Upper lobe of left lung (tissue), 6 donors: ENCODE measurements at regions not wholly inside any gene's neighbourhood (a gene's known extent, or its start where the extent isn't known, plus 50 kb on each side); places are given as distances from the start of the nearest gene placed in this dataset.
A peak's percentile ranks its signal among the peaks of the same experiment; 100 is the strongest.

Source experiments
- ATAC-seq, 2 donors: fragments of 200-7000 bp; cut with Tn5 transposase; one replicate each; pipeline ENCODE4 v1.9.1; 2022; ENCODE audit warnings: mild to moderate bottlenecking in 2 of 2, moderate library complexity in 2 of 2; ENCODE audit not compliant: low FRiP score in 2 of 2
- DNase-seq, 2 donors: peaks; one replicate each; pipeline ENCODE4 v3.0.0-alpha.2; 2019 to 2020
- H3K27ac ChIP-seq, 4 donors: fragments of 200-600 bp; sonication (generic); one replicate each; pipeline ENCODE4 v1.5.1; 2016 to 2019
- H3K27me3 ChIP-seq, 4 donors: fragments of 200-600 bp; sonication (generic); one replicate each; pipeline ENCODE4 v1.5.1; 2017 to 2019
- H3K36me3 ChIP-seq, 4 donors: fragments of 200-600 bp; sonication (generic); one replicate each; pipeline ENCODE4 v1.5.1; 2016 to 2019
- H3K4me1 ChIP-seq, 4 donors: fragments of 200-600 bp; sonication (generic); one replicate each; pipeline ENCODE4 v1.5.1; 2018 to 2019
- H3K4me3 ChIP-seq, 4 donors: fragments of 200-600 bp; sonication (generic); one replicate each; pipeline ENCODE4 v1.5.1; 2017 to 2019; ENCODE audit warnings: mild to moderate bottlenecking in 2 of 4, moderate library complexity in 1 of 4
- H3K9me3 ChIP-seq, 4 donors: fragments of 200-600 bp; sonication (generic); one replicate each; pipeline ENCODE4 v1.5.1; 2018 to 2019
- CTCF ChIP-seq, 6 experiments: fragments of 450-650 bp in 4 of 6; fragments of 200-600 bp in 2 of 6; sonication (generic) in 2 of 6; IDR thresholded peaks; one replicate each; pipeline ENCODE4 v1.5.1; 2016 to 2019; ENCODE audit warnings: antibody characterized with exemption in 6 of 6
- EP300 ChIP-seq, 4 donors: sonication (generic); formaldehyde crosslinking; IDR thresholded peaks; one replicate each; pipeline ENCODE4 v1.5.1; 2017; ENCODE audit warnings: antibody characterized with exemption in 4 of 4, control low read depth in 2 of 4
- POLR2A ChIP-seq, 4 donors: fragments of 450-650 bp; IDR thresholded peaks; one replicate each; pipeline ENCODE4 v1.5.1; 2016 to 2017; ENCODE audit warnings: antibody characterized with exemption in 4 of 4, mild to moderate bottlenecking in 2 of 4
- POLR2AphosphoS5 ChIP-seq, 2 donors: sonication (generic); formaldehyde crosslinking; IDR thresholded peaks; one replicate each; pipeline ENCODE4 v1.5.1; 2017; ENCODE audit warnings: antibody characterized with exemption in 2 of 2
- WGBS, 2 donors: methylation state at CpG; one replicate each; pipeline ENCODE4 v1.1.5; 2017 to 2018; 5-methylcytosine and 5-hydroxymethylcytosine counted together
- donor health status: DM: no; HTN: no; CAD: no; lungs with moderate emphysema.
- donor health status: DM: no; HTN: yes; CAD: no; lungs with severe emphysema.

DNA sequence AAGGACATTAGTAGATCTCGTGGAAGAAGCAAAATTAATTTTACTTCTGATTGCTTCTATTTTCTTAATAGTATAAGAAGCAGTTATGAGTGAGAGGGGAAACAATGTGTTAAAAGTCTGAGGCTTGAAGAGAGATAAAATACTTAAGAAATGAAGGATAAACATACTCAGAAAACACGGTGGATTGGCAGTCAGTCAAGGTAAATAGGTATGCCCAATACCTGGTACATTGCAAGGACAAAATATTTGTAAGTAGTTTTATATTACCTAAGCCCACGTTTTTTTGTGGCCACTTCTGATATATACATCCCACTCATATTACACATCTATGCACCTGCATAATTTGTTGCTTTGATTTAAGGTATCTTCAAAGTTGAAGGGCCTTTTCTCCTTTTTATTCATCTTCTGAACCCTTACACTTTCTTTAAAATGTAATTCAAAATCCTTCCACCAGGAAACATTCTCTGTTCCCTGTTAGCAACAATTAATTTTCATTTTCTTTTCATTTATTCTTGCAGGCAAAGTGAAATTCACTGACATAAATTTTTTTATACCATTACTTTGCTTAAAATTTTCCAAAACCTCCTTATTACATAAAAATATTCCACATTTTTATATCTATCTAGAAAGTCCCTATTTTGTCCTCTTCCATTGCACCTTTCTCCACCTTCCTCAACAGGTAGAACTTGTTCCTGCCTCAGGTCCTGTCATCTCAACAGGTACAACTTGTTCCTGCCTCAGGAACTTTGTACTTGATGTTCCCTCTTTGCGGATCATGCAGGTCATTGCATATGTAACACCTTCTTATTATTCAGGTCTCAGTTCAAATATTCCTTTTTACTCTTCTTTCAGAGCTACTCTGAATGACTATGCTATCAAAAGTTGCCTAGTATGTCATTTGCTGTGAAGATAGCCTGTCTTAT is 755.7 kb upstream of the ALCAM start:
- ATAC-seq, result no peak

GRCh38 chr3:104612218-104612617 is 754.5 kb upstream of the ALCAM start:
- H3K27ac ChIP-seq, result no peak overlapping the region
- no peaks in the 10 kb centered on the region for H3K9me3 ChIP-seq
- no peak for TF ChIP-seq CTCF (IDR thresholded peaks at IDR 0.05)
- TF ChIP-seq POLR2A (IDR thresholded peaks at IDR 0.05), result no peak
- TF ChIP-seq POLR2AphosphoS5 (IDR thresholded peaks at IDR 0.05), result no peak
- TF ChIP-seq EP300 (IDR thresholded peaks at IDR 0.05), result no peak
- ATAC-seq (no peak), DNase-seq (no peak)
- H3K4me3 ChIP-seq, result no peak overlapping the region
- no peaks in the 10 kb centered on the region for H3K36me3 ChIP-seq
- H3K4me1 ChIP-seq, result no peaks in the 10 kb centered on the region
- no peaks in the 10 kb centered on the region for H3K27me3 ChIP-seq

More for the DNA sequence above, 755.7 kb upstream of the ALCAM start:
- Histone ChIP-seq H3K4me3 (no peak overlapping the region), H3K9me3 (no peaks in the 10 kb centered on the region), H3K4me1 (no peaks in the 10 kb centered on the region), H3K36me3 (no peaks in the 10 kb centered on the region), H3K27ac (peak overlapping the region in 1 of 4 donors; percentile 2), H3K27me3 (no peaks in the 10 kb centered on the region)
- TF ChIP-seq POLR2A (IDR thresholded peaks at IDR 0.05) (no peak), POLR2AphosphoS5 (IDR thresholded peaks at IDR 0.05) (no peak), EP300 (IDR thresholded peaks at IDR 0.05) (peak in 3 of 4 donors; percentile 64 to 98 (median 85)), CTCF (IDR thresholded peaks at IDR 0.05) (peak in 2 of 6 experiments; percentile 43 to 53)
- 41 to 44% methylated on average over 4 of the region's 4 CpGs for WGBS, 2 donors
- DNase-seq, result peak in 1 of 2 donors; percentile 40

DNA sequence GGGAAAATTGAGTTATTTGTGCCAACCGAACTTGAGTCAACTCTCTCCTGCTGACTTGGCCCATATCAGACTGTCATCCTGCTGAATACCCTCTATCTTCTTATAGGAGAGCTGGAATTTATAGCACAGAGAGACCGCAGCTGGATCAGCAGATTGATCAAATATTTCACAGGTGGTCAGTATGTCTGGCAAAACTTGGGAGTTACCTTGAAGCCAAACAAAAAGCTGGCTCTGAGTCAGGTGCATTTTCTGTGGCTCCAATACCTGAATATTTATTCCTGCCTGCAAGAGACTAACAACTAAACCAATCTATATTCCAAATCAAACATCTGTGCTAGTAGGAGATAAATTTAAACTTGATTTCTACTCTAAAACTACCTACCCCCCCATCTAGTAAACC is 752.1 kb upstream of the ALCAM start:
- H3K9me3 ChIP-seq, result no peaks in the 10 kb centered on the region
- no peak overlapping the region for H3K27ac ChIP-seq
- no peaks in the 10 kb centered on the region for H3K27me3 ChIP-seq
- no peaks in the 10 kb centered on the region for H3K36me3 ChIP-seq
- DNase-seq (no peak), ATAC-seq (no peak)
- no peaks in the 10 kb centered on the region for H3K4me1 ChIP-seq
- H3K4me3 ChIP-seq, result no peak overlapping the region
- WGBS, 2 donors, result 84 to 89% methylated on average over 2 of the region's 2 CpGs
- TF ChIP-seq EP300 (IDR thresholded peaks at IDR 0.05) (no peak), POLR2AphosphoS5 (IDR thresholded peaks at IDR 0.05) (no peak), POLR2A (IDR thresholded peaks at IDR 0.05) (no peak), CTCF (IDR thresholded peaks at IDR 0.05) (no peak)

DNA sequence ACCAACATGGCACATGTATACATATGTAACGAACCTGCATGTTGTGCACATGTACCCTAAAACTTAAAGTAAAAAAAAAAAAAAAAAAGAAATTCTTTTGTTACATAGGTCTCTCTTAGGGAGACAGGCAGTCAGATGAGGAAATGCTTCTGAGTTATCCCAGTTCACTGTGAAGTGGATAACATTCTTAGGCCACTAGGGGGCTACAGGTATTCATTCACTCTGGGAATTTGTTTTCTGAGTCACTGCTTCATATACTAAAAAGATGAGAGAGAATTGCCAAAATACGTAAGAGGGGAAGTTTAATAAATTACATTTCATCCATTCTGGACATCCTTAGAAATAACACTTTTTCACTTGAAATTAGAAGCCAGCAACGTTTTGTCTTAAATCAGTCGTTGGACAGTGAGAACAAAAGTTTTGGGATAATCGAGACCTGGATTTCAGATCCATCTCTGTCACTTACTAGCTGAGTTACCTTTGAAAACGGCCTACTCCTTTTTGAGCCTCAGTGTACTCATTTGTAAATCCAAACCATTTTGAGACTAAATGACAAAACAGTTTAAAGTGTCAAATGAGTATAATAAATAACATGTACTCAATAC is 738.4 kb upstream of the ALCAM start:
- 54 to 62% methylated on average over 6 of the region's 6 CpGs for WGBS, 2 donors
- H3K4me3 ChIP-seq, result no peak overlapping the region
- H3K27ac ChIP-seq, result no peak overlapping the region
- H3K9me3 ChIP-seq, result peaks cover 0 to 3% (median 0%) of the 10 kb centered on the region in 4 donors
- H3K36me3 ChIP-seq, result no peaks in the 10 kb centered on the region
- DNase-seq, result no peak
- TF ChIP-seq POLR2A (IDR thresholded peaks at IDR 0.05), result no peak
- peak in 5 of 6 experiments; percentile 14 to 62 (median 53) for TF ChIP-seq CTCF (IDR thresholded peaks at IDR 0.05)
- no peaks in the 10 kb centered on the region for H3K27me3 ChIP-seq
- peak in 1 of 2 donors; percentile 57 for ATAC-seq
- H3K4me1 ChIP-seq, result no peaks in the 10 kb centered on the region
